ENCODE measurements at regions not wholly inside any gene's neighbourhood (a gene's known extent, or its start where the extent isn't known, plus 50 kb on each side); places are given as distances from the start of the nearest gene placed in this dataset.

DNA sequence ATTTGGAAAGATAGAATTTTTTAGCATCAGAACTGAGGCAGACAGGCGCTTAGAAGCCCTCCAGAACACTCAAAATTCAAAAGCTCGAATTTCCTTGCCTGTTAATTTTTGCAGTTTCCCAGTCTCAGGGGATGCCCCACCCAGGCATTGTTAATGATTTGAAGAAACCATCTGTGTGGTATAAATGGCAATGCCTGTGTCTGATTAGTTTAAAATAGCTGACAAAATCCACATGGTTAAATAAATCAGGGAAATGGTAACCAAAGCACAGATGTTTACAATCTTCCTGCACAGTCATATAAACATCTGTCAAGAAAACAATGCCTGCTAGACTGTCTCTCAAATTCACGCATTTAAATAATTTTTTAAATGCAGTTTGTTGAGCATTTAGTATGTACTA, 185.2 kb upstream of the RGMB start:
- no peak for TF ChIP-seq MXD4 (CRISPR knock-in tag; IDR thresholded peaks at IDR 0.05; ENCODE audit: borderline replicate concordance)
- no peak for TF ChIP-seq CTCF (IDR thresholded peaks at IDR 0.05)
- TF ChIP-seq HMGXB4 (CRISPR knock-in tag; IDR thresholded peaks at IDR 0.05): no peak
- no peak for TF ChIP-seq SP1 (CRISPR knock-in tag; conservative IDR thresholded peaks at IDR 0.05)
- no peak for TF ChIP-seq ETV6 (CRISPR knock-in tag; IDR thresholded peaks at IDR 0.05)
- no peak for TF ChIP-seq ZNF121 (CRISPR knock-in tag; IDR thresholded peaks at IDR 0.05)
- TF ChIP-seq ZNF281 (CRISPR knock-in tag; IDR thresholded peaks at IDR 0.05): no peak
- no peak for TF ChIP-seq ZNF512 (CRISPR knock-in tag; IDR thresholded peaks at IDR 0.05; ENCODE audit: borderline replicate concordance)
- TF ChIP-seq SOX15 (CRISPR knock-in tag; IDR thresholded peaks at IDR 0.05): no peak
- TF ChIP-seq, protein P1, sequence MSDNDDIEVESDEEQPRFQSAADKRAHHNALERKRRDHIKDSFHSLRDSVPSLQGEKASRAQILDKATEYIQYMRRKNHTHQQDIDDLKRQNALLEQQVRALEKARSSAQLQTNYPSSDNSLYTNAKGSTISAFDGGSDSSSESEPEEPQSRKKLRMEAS (CRISPR knock-in tag; IDR thresholded peaks at IDR 0.05): no peak
- TF ChIP-seq, protein P2, sequence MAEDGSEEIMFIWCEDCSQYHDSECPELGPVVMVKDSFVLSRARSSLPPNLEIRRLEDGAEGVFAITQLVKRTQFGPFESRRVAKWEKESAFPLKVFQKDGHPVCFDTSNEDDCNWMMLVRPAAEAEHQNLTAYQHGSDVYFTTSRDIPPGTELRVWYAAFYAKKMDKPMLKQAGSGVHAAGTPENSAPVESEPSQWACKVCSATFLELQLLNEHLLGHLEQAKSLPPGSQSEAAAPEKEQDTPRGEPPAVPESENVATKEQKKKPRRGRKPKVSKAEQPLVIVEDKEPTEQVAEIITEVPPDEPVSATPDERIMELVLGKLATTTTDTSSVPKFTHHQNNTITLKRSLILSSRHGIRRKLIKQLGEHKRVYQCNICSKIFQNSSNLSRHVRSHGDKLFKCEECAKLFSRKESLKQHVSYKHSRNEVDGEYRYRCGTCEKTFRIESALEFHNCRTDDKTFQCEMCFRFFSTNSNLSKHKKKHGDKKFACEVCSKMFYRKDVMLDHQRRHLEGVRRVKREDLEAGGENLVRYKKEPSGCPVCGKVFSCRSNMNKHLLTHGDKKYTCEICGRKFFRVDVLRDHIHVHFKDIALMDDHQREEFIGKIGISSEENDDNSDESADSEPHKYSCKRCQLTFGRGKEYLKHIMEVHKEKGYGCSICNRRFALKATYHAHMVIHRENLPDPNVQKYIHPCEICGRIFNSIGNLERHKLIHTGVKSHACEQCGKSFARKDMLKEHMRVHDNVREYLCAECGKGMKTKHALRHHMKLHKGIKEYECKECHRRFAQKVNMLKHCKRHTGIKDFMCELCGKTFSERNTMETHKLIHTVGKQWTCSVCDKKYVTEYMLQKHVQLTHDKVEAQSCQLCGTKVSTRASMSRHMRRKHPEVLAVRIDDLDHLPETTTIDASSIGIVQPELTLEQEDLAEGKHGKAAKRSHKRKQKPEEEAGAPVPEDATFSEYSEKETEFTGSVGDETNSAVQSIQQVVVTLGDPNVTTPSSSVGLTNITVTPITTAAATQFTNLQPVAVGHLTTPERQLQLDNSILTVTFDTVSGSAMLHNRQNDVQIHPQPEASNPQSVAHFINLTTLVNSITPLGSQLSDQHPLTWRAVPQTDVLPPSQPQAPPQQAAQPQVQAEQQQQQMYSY (CRISPR knock-in tag; IDR thresholded peaks at IDR 0.05): no peak
- TF ChIP-seq, protein P3, sequence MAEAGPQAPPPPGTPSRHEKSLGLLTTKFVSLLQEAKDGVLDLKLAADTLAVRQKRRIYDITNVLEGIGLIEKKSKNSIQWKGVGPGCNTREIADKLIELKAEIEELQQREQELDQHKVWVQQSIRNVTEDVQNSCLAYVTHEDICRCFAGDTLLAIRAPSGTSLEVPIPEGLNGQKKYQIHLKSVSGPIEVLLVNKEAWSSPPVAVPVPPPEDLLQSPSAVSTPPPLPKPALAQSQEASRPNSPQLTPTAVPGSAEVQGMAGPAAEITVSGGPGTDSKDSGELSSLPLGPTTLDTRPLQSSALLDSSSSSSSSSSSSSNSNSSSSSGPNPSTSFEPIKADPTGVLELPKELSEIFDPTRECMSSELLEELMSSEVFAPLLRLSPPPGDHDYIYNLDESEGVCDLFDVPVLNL (CRISPR knock-in tag; IDR thresholded peaks at IDR 0.05; ENCODE audit: borderline replicate concordance, low read depth): no peak

Measured in WTC11 (cell line).